Neural progenitor cell (in vitro differentiated cells): ENCODE measurements at regions not wholly inside any gene's neighbourhood (a gene's known extent, or its start where the extent isn't known, plus 50 kb on each side); places are given as distances from the start of the nearest gene placed in this dataset.

Source experiments
- CTCF ChIP-seq: fragments of 200-600 bp; sonication (generic); IDR thresholded peaks from 2 replicates; pipeline ENCODE4 v1.5.1; 2017; ENCODE audit warnings: antibody characterized with exemption, mild to moderate bottlenecking
- EZH2 ChIP-seq: fragments of 200-600 bp; sonication (generic); IDR thresholded peaks from 2 replicates; pipeline ENCODE4 v1.6.1; 2017; ENCODE audit warnings: antibody characterized with exemption, mild to moderate bottlenecking, moderate library complexity
- EZH2phosphoT487 ChIP-seq: fragments of 200-600 bp; sonication (generic); IDR thresholded peaks from 2 replicates; pipeline ENCODE4 v1.6.1; 2017; ENCODE audit warnings: antibody characterized with exemption

- TF ChIP-seq EZH2 (no peak), CTCF (no peak), EZH2phosphoT487 (no peak)
Measured at GRCh38 chr2:235343869-235344268, 150.0 kb upstream of the AGAP1 start.
